ENCODE measurements at regions not wholly inside any gene's neighbourhood (a gene's known extent, or its start where the extent isn't known, plus 50 kb on each side); places are given as distances from the start of the nearest gene placed in this dataset.

DNA sequence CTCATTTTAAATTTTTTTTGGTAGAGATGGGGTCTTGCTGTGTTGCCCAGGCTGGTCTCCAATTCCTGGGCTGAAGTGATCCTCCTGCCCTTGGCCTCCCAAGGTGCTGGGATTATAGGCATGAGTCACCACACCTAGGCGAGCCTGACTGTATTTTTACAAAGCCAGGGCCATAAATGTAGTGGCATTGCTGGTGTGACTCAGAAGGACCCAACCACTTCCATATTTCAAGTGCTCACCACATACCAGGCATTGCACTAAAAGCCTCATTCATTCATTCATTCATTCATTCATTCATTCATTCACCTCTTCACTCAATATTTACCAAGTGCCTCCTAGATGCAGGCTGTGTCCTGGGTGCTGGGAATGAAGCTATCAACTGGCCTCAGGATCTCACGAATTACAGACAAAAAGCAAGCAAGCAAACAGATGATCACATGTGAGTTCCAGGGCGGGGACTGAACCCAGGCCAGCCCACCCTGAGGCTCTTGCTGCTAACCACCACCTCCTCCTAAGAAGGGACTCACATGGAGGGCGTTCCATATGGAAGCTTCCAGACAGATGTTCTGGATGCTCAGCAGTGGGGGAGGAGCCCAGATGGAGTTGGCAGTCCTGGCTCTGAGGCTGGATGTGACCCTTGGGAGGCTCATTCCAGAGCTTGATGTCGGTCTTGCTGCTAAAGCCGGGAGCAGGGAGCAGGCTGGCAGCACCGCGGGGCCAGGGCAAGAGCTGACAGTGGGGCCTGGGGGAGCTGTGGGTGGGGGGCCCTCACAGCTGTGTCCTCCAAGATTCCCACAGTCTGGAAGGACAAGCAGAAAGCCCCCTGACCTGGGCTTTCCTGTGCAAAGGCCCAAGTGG lies 158.8 kb downstream of the CTTN start:
- TF ChIP-seq EP300 (IDR thresholded peaks at IDR 0.05) = no peak
- TF ChIP-seq CTCF (IDR thresholded peaks at IDR 0.05) = no peak

Data from ovary (tissue), 3 donors.